MG63 (cell line): ENCODE measurements at regions not wholly inside any gene's neighbourhood (a gene's known extent, or its start where the extent isn't known, plus 50 kb on each side); places are given as distances from the start of the nearest gene placed in this dataset.
A peak's percentile ranks its signal among the peaks of the same experiment; 100 is the strongest.
"Not testable (repeated sequence)": the region's sequence is repeated elsewhere in the genome, so short reads cannot be mapped to it uniquely, and the experiment has no call there.

ENCODE experiments used
- DNase-seq: peaks from one replicate; pipeline ENCODE4 v3.0.0-alpha.2; 2020
- H3K27me3 ChIP-seq: fragments of 250-450 bp; sonication (Bioruptor Pico); 2 replicates; pipeline ENCODE4 v1.5.1; 2020; ENCODE audit warnings: mild to moderate bottlenecking, moderate library complexity
- H3K36me3 ChIP-seq: fragments of 250-450 bp; sonication (Bioruptor Pico); 2 replicates; pipeline ENCODE4 v1.5.1; 2020; ENCODE audit warnings: mild to moderate bottlenecking, moderate library complexity
- H3K4me3 ChIP-seq: fragments of 250-450 bp; sonication (Bioruptor Pico); 2 replicates; pipeline ENCODE4 v1.5.1; 2020; ENCODE audit warnings: mild to moderate bottlenecking, moderate library complexity
- H3K9me3 ChIP-seq: fragments of 250-450 bp; sonication (Bioruptor Pico); 2 replicates; pipeline ENCODE4 v1.5.1; 2020; ENCODE audit warnings: mild to moderate bottlenecking, moderate library complexity

- Histone ChIP-seq H3K36me3 (no peaks in the 10 kb centered on the region), H3K9me3 (no peaks in the 10 kb centered on the region), H3K4me3 (no peak overlapping the region), H3K27me3 (no peaks in the 10 kb centered on the region)
- DNase-seq, result no peak
These were observed 407.1 kb downstream of the ADAM29 start for GRCh38 chr4:175325230-175325629.

- no peak overlapping the region for H3K4me3 ChIP-seq
- H3K27me3 ChIP-seq, result no peaks in the 10 kb centered on the region
- no peaks in the 10 kb centered on the region for H3K9me3 ChIP-seq
- DNase-seq, result no peak
- no peaks in the 10 kb centered on the region for H3K36me3 ChIP-seq
These were observed 408.6 kb downstream of the ADAM29 start for GRCh38 chr4:175326796-175327195.

- Histone ChIP-seq H3K9me3 (no peaks in the 10 kb centered on the region), H3K36me3 (no peaks in the 10 kb centered on the region), H3K4me3 (no peak overlapping the region), H3K27me3 (no peaks in the 10 kb centered on the region)
- DNase-seq, result no peak
These were observed 412.1 kb downstream of the ADAM29 start for GRCh38 chr4:175330236-175330635.

GRCh38 chr4:175330652-175331051 lies 412.5 kb downstream of the ADAM29 start:
- Histone ChIP-seq H3K9me3 (no peaks in the 10 kb centered on the region), H3K27me3 (no peaks in the 10 kb centered on the region), H3K36me3 (no peaks in the 10 kb centered on the region), H3K4me3 (no peak overlapping the region)
- DNase-seq, result peak; percentile 41

- Histone ChIP-seq H3K36me3 (no peaks in the 10 kb centered on the region), H3K27me3 (no peaks in the 10 kb centered on the region), H3K4me3 (no peak overlapping the region), H3K9me3 (no peaks in the 10 kb centered on the region)
- no peak for DNase-seq
These were observed 417.2 kb downstream of the ADAM29 start for GRCh38 chr4:175335331-175335730.

GRCh38 chr4:175336570-175336969 lies 418.4 kb downstream of the ADAM29 start:
- not testable (repeated sequence) for H3K36me3 ChIP-seq, H3K9me3 ChIP-seq, H3K27me3 ChIP-seq, DNase-seq, H3K4me3 ChIP-seq

- H3K9me3 ChIP-seq, result peaks cover 23% of the 10 kb centered on the region
- peak; percentile 21 for DNase-seq
- H3K36me3 ChIP-seq, result no peaks in the 10 kb centered on the region
- no peaks in the 10 kb centered on the region for H3K27me3 ChIP-seq
- no peak overlapping the region for H3K4me3 ChIP-seq
These were observed 421.0 kb downstream of the ADAM29 start for GRCh38 chr4:175339100-175339707.

- no peak for DNase-seq
- Histone ChIP-seq H3K27me3 (no peaks in the 10 kb centered on the region), H3K4me3 (no peak overlapping the region), H3K9me3 (peaks cover 40% of the 10 kb centered on the region), H3K36me3 (no peaks in the 10 kb centered on the region)
These were observed 423.1 kb downstream of the ADAM29 start for GRCh38 chr4:175341203-175341755.

GRCh38 chr4:175346376-175346775 lies 428.2 kb downstream of the ADAM29 start:
- Histone ChIP-seq H3K4me3 (no peak overlapping the region), H3K9me3 (peaks cover 40% of the 10 kb centered on the region), H3K27me3 (no peaks in the 10 kb centered on the region), H3K36me3 (no peaks in the 10 kb centered on the region)
- no peak for DNase-seq

- no peak for DNase-seq
These were observed 432.1 kb downstream of the ADAM29 start for GRCh38 chr4:175350246-175350645.

GRCh38 chr4:175351473-175351872 lies 433.3 kb downstream of the ADAM29 start:
- peaks cover 9% of the 10 kb centered on the region for H3K9me3 ChIP-seq
- H3K36me3 ChIP-seq, result no peaks in the 10 kb centered on the region
- H3K27me3 ChIP-seq, result no peaks in the 10 kb centered on the region
- no peak overlapping the region for H3K4me3 ChIP-seq
- DNase-seq, result no peak

More at GRCh38 chr4:175350246-175350645, 432.1 kb downstream of the ADAM29 start:
- no peaks in the 10 kb centered on the region for H3K27me3 ChIP-seq
- H3K4me3 ChIP-seq, result no peak overlapping the region
- H3K9me3 ChIP-seq, result peaks cover 12% of the 10 kb centered on the region
- H3K36me3 ChIP-seq, result no peaks in the 10 kb centered on the region

- Histone ChIP-seq H3K9me3 (no peaks in the 10 kb centered on the region), H3K36me3 (no peaks in the 10 kb centered on the region), H3K4me3 (no peak overlapping the region), H3K27me3 (no peaks in the 10 kb centered on the region)
- DNase-seq, result peak; percentile 59
These were observed 443.0 kb downstream of the GPM6A start for GRCh38 chr4:175369087-175369486.

GRCh38 chr4:175371091-175371490 lies 441.0 kb downstream of the GPM6A start:
- Histone ChIP-seq H3K4me3 (no peak overlapping the region), H3K9me3 (no peaks in the 10 kb centered on the region), H3K36me3 (no peaks in the 10 kb centered on the region), H3K27me3 (no peaks in the 10 kb centered on the region)
- DNase-seq, result no peak

- Histone ChIP-seq H3K4me3 (no peak overlapping the region), H3K27me3 (no peaks in the 10 kb centered on the region), H3K9me3 (peaks cover 2% of the 10 kb centered on the region; the same call in 1 of the 2 replicates), H3K36me3 (no peaks in the 10 kb centered on the region)
- DNase-seq, result peak; percentile 76
These were observed 439.0 kb downstream of the GPM6A start for GRCh38 chr4:175373031-175373430.

- H3K27me3 ChIP-seq, result no peaks in the 10 kb centered on the region
- no peak overlapping the region for H3K4me3 ChIP-seq
- H3K36me3 ChIP-seq, result no peaks in the 10 kb centered on the region
- peaks cover 2% of the 10 kb centered on the region; the same call in 1 of the 2 replicates for H3K9me3 ChIP-seq
- DNase-seq, result no peak
These were observed 437.6 kb downstream of the GPM6A start for GRCh38 chr4:175374459-175374858.

- DNase-seq, result no peak
- no peak overlapping the region for H3K4me3 ChIP-seq
- no peaks in the 10 kb centered on the region for H3K27me3 ChIP-seq
- peaks cover 2% of the 10 kb centered on the region; the same call in 1 of the 2 replicates for H3K9me3 ChIP-seq
- no peaks in the 10 kb centered on the region for H3K36me3 ChIP-seq
These were observed 435.6 kb downstream of the GPM6A start for GRCh38 chr4:175376287-175376977.

GRCh38 chr4:175377203-175377602 lies 434.9 kb downstream of the GPM6A start:
- Histone ChIP-seq H3K36me3 (no peaks in the 10 kb centered on the region), H3K27me3 (no peaks in the 10 kb centered on the region), H3K4me3 (no peak overlapping the region), H3K9me3 (peaks cover 2% of the 10 kb centered on the region; the same call in 1 of the 2 replicates)
- no peak for DNase-seq

- H3K36me3 ChIP-seq, result no peaks in the 10 kb centered on the region
- no peaks in the 10 kb centered on the region for H3K27me3 ChIP-seq
- no peak overlapping the region for H3K4me3 ChIP-seq
- peaks cover 2% of the 10 kb centered on the region; the same call in 1 of the 2 replicates for H3K9me3 ChIP-seq
- DNase-seq, result no peak
These were observed 433.7 kb downstream of the GPM6A start for GRCh38 chr4:175378372-175378771.
